ENCODE measurements at regions not wholly inside any gene's neighbourhood (a gene's known extent, or its start where the extent isn't known, plus 50 kb on each side); places are given as distances from the start of the nearest gene placed in this dataset.
"Not testable (repeated sequence)": the region's sequence is repeated elsewhere in the genome, so short reads cannot be mapped to it uniquely, and the experiment has no call there.

- not testable (repeated sequence) for H3K36me3 ChIP-seq (ENCODE audit: control insufficient read depth in 2 of 2, insufficient read depth in 2 of 2, low read length in 2 of 2); H3K4me3 ChIP-seq (ENCODE audit: low read length in 2 of 2); H3K4me1 ChIP-seq (ENCODE audit: control insufficient read depth, insufficient read depth, low read length); H3K9ac ChIP-seq (ENCODE audit: low read length in 2 of 2); H3K27me3 ChIP-seq (ENCODE audit: control insufficient read depth in 1 of 2, insufficient read depth in 2 of 2, low read length in 2 of 2); H3K9me3 ChIP-seq (ENCODE audit: control insufficient read depth in 2 of 2, low read length in 2 of 2); H3K27ac ChIP-seq (ENCODE audit: low read length)
These were observed 54.0 kb downstream of the CYP26A1 start for GRCh38 chr10:93127642-93128215.

GRCh38 chr10:93131986-93132385, 58.3 kb downstream of the CYP26A1 start:
- Histone ChIP-seq H3K27ac (ENCODE audit: low read length) (no peak overlapping the region), H3K4me3 (ENCODE audit: low read length in 2 of 2) (no peak overlapping the region), H3K9ac (ENCODE audit: low read length in 2 of 2) (no peak overlapping the region)

GRCh38 chr10:93138113-93138870, 64.6 kb downstream of the CYP26A1 start:
- no peak overlapping the region for H3K9ac ChIP-seq (ENCODE audit: low read length in 2 of 2)
- no peaks in the 10 kb centered on the region for H3K9me3 ChIP-seq (ENCODE audit: control insufficient read depth in 2 of 2, low read length in 2 of 2)
- H3K27me3 ChIP-seq (ENCODE audit: control insufficient read depth in 1 of 2, insufficient read depth in 2 of 2, low read length in 2 of 2): peaks cover 0 to 2% of the 10 kb centered on the region in 2 donors
- no peak overlapping the region for H3K27ac ChIP-seq (ENCODE audit: low read length)
- H3K36me3 ChIP-seq (ENCODE audit: control insufficient read depth in 2 of 2, insufficient read depth in 2 of 2, low read length in 2 of 2): no peaks in the 10 kb centered on the region
- H3K4me3 ChIP-seq (ENCODE audit: low read length in 2 of 2): no peak overlapping the region
- no peaks in the 10 kb centered on the region for H3K4me1 ChIP-seq (ENCODE audit: control insufficient read depth, insufficient read depth, low read length)

More at GRCh38 chr10:93131986-93132385, 58.3 kb downstream of the CYP26A1 start:
- no peaks in the 10 kb centered on the region for H3K4me1 ChIP-seq (ENCODE audit: control insufficient read depth, insufficient read depth, low read length)
- H3K27me3 ChIP-seq (ENCODE audit: control insufficient read depth in 1 of 2, insufficient read depth in 2 of 2, low read length in 2 of 2): no peaks in the 10 kb centered on the region
- H3K36me3 ChIP-seq (ENCODE audit: control insufficient read depth in 2 of 2, insufficient read depth in 2 of 2, low read length in 2 of 2): no peaks in the 10 kb centered on the region
- peaks cover 0 to 3% of the 10 kb centered on the region in 2 donors for H3K9me3 ChIP-seq (ENCODE audit: control insufficient read depth in 2 of 2, low read length in 2 of 2)

GRCh38 chr10:93139059-93139655, 65.5 kb downstream of the CYP26A1 start:
- no peak overlapping the region for H3K4me3 ChIP-seq (ENCODE audit: low read length in 2 of 2)
- H3K27me3 ChIP-seq (ENCODE audit: control insufficient read depth in 1 of 2, insufficient read depth in 2 of 2, low read length in 2 of 2): peaks cover 0 to 2% of the 10 kb centered on the region in 2 donors
- H3K4me1 ChIP-seq (ENCODE audit: control insufficient read depth, insufficient read depth, low read length): no peaks in the 10 kb centered on the region
- no peaks in the 10 kb centered on the region for H3K9me3 ChIP-seq (ENCODE audit: control insufficient read depth in 2 of 2, low read length in 2 of 2)
- H3K36me3 ChIP-seq (ENCODE audit: control insufficient read depth in 2 of 2, insufficient read depth in 2 of 2, low read length in 2 of 2): no peaks in the 10 kb centered on the region
- H3K27ac ChIP-seq (ENCODE audit: low read length): no peak overlapping the region
- no peak overlapping the region for H3K9ac ChIP-seq (ENCODE audit: low read length in 2 of 2)

GRCh38 chr10:93142534-93142933, 68.8 kb downstream of the CYP26A1 start:
- Histone ChIP-seq H3K36me3 (ENCODE audit: control insufficient read depth in 2 of 2, insufficient read depth in 2 of 2, low read length in 2 of 2) (no peaks in the 10 kb centered on the region), H3K27me3 (ENCODE audit: control insufficient read depth in 1 of 2, insufficient read depth in 2 of 2, low read length in 2 of 2) (peaks cover 0 to 4% of the 10 kb centered on the region in 2 donors), H3K27ac (ENCODE audit: low read length) (no peak overlapping the region), H3K9me3 (ENCODE audit: control insufficient read depth in 2 of 2, low read length in 2 of 2) (no peaks in the 10 kb centered on the region), H3K4me3 (ENCODE audit: low read length in 2 of 2) (no peak overlapping the region), H3K9ac (ENCODE audit: low read length in 2 of 2) (no peak overlapping the region), H3K4me1 (ENCODE audit: control insufficient read depth, insufficient read depth, low read length) (no peaks in the 10 kb centered on the region)

GRCh38 chr10:93143281-93143680, 69.6 kb downstream of the CYP26A1 start:
- Histone ChIP-seq H3K36me3 (ENCODE audit: control insufficient read depth in 2 of 2, insufficient read depth in 2 of 2, low read length in 2 of 2) (no peaks in the 10 kb centered on the region), H3K4me3 (ENCODE audit: low read length in 2 of 2) (no peak overlapping the region), H3K4me1 (ENCODE audit: control insufficient read depth, insufficient read depth, low read length) (no peaks in the 10 kb centered on the region), H3K9me3 (ENCODE audit: control insufficient read depth in 2 of 2, low read length in 2 of 2) (no peaks in the 10 kb centered on the region), H3K27me3 (ENCODE audit: control insufficient read depth in 1 of 2, insufficient read depth in 2 of 2, low read length in 2 of 2) (peaks cover 0 to 4% of the 10 kb centered on the region in 2 donors), H3K27ac (ENCODE audit: low read length) (no peak overlapping the region), H3K9ac (ENCODE audit: low read length in 2 of 2) (no peak overlapping the region)

GRCh38 chr10:93146336-93146735, 72.6 kb downstream of the CYP26A1 start:
- Histone ChIP-seq H3K4me1 (ENCODE audit: control insufficient read depth, insufficient read depth, low read length) (no peaks in the 10 kb centered on the region), H3K36me3 (ENCODE audit: control insufficient read depth in 2 of 2, insufficient read depth in 2 of 2, low read length in 2 of 2) (no peaks in the 10 kb centered on the region), H3K27me3 (ENCODE audit: control insufficient read depth in 1 of 2, insufficient read depth in 2 of 2, low read length in 2 of 2) (peaks cover 2 to 3% of the 10 kb centered on the region in 2 donors), H3K27ac (ENCODE audit: low read length) (no peak overlapping the region), H3K9ac (ENCODE audit: low read length in 2 of 2) (no peak overlapping the region), H3K9me3 (ENCODE audit: control insufficient read depth in 2 of 2, low read length in 2 of 2) (peaks cover 0 to 4% of the 10 kb centered on the region in 2 donors), H3K4me3 (ENCODE audit: low read length in 2 of 2) (no peak overlapping the region)

GRCh38 chr10:93147281-93147680, 73.6 kb downstream of the CYP26A1 start:
- Histone ChIP-seq H3K27me3 (ENCODE audit: control insufficient read depth in 1 of 2, insufficient read depth in 2 of 2, low read length in 2 of 2) (peaks cover 2 to 3% of the 10 kb centered on the region in 2 donors), H3K4me3 (ENCODE audit: low read length in 2 of 2) (no peak overlapping the region), H3K9me3 (ENCODE audit: control insufficient read depth in 2 of 2, low read length in 2 of 2) (peaks cover 0 to 4% of the 10 kb centered on the region in 2 donors)

GRCh38 chr10:93148476-93148875, 74.8 kb downstream of the CYP26A1 start:
- peaks cover 2 to 3% of the 10 kb centered on the region in 2 donors for H3K27me3 ChIP-seq (ENCODE audit: control insufficient read depth in 1 of 2, insufficient read depth in 2 of 2, low read length in 2 of 2)

More at GRCh38 chr10:93147281-93147680, 73.6 kb downstream of the CYP26A1 start:
- H3K4me1 ChIP-seq (ENCODE audit: control insufficient read depth, insufficient read depth, low read length): no peaks in the 10 kb centered on the region
- no peak overlapping the region for H3K9ac ChIP-seq (ENCODE audit: low read length in 2 of 2)
- no peaks in the 10 kb centered on the region for H3K36me3 ChIP-seq (ENCODE audit: control insufficient read depth in 2 of 2, insufficient read depth in 2 of 2, low read length in 2 of 2)
- H3K27ac ChIP-seq (ENCODE audit: low read length): no peak overlapping the region

GRCh38 chr10:93149761-93150160, 76.1 kb downstream of the CYP26A1 start:
- Histone ChIP-seq H3K27me3 (ENCODE audit: control insufficient read depth in 1 of 2, insufficient read depth in 2 of 2, low read length in 2 of 2) (peaks cover 0 to 3% of the 10 kb centered on the region in 2 donors), H3K36me3 (ENCODE audit: control insufficient read depth in 2 of 2, insufficient read depth in 2 of 2, low read length in 2 of 2) (no peaks in the 10 kb centered on the region), H3K9me3 (ENCODE audit: control insufficient read depth in 2 of 2, low read length in 2 of 2) (peaks cover 0 to 8% of the 10 kb centered on the region in 2 donors), H3K4me1 (ENCODE audit: control insufficient read depth, insufficient read depth, low read length) (no peaks in the 10 kb centered on the region), H3K27ac (ENCODE audit: low read length) (no peak overlapping the region), H3K9ac (ENCODE audit: low read length in 2 of 2) (no peak overlapping the region), H3K4me3 (ENCODE audit: low read length in 2 of 2) (no peak overlapping the region)

More at GRCh38 chr10:93148476-93148875, 74.8 kb downstream of the CYP26A1 start:
- Histone ChIP-seq H3K9ac (ENCODE audit: low read length in 2 of 2) (no peak overlapping the region), H3K4me3 (ENCODE audit: low read length in 2 of 2) (no peak overlapping the region), H3K27ac (ENCODE audit: low read length) (no peak overlapping the region), H3K4me1 (ENCODE audit: control insufficient read depth, insufficient read depth, low read length) (no peaks in the 10 kb centered on the region), H3K36me3 (ENCODE audit: control insufficient read depth in 2 of 2, insufficient read depth in 2 of 2, low read length in 2 of 2) (no peaks in the 10 kb centered on the region), H3K9me3 (ENCODE audit: control insufficient read depth in 2 of 2, low read length in 2 of 2) (peaks cover 0 to 8% of the 10 kb centered on the region in 2 donors)

All from stomach smooth muscle (tissue), 2 donors.